ENCODE measurements at regions not wholly inside any gene's neighbourhood (a gene's known extent, or its start where the extent isn't known, plus 50 kb on each side); places are given as distances from the start of the nearest gene placed in this dataset.

DNA sequence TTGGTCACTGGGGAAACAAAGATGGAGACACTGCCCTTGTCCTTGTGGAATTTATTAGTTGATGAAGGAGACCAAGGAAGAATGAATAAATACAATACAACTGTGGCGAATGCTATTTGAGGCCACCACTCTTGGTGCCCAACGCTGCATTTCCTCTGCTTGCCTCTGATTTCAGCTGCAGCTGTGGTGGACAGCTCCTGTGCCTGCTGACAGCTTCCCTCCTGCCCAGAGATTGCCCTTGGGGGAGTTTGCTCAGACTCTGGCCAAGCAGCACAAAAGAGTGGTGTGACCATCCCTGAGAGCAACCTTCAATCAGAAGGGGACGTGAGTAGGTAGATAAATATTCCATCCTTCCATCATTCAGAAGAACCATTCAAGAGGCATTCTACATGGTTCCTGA is 64.6 kb upstream of the FHIT start:
- H3K27ac ChIP-seq (ENCODE audit: control insufficient read depth, insufficient read depth): no peak overlapping the region
- intact Hi-C loops (cut with micrococcal nuclease; ENCODE audit: unreplicated experiment): no loop called here
- no peak for FAIRE-seq
- H3K27me3 ChIP-seq (replicated peaks in 1 of 2; ENCODE audit: control insufficient read depth in 2 of 2, insufficient read depth in 2 of 2, low read length in 1 of 2): peaks cover 0 to 2% of the 10 kb centered on the region in 2 experiments; a peak in 3 of 4 replicates
- TF ChIP-seq NFXL1 (IDR thresholded peaks at IDR 0.05; ENCODE audit: borderline replicate concordance) (no peak), POLR2AphosphoS2 (IDR thresholded peaks at IDR 0.05; ENCODE audit: low read depth, low read length) (no peak), ZBED1 (IDR thresholded peaks at IDR 0.05; ENCODE audit: borderline replicate concordance) (no peak)
- TF ChIP-seq, protein P1, sequence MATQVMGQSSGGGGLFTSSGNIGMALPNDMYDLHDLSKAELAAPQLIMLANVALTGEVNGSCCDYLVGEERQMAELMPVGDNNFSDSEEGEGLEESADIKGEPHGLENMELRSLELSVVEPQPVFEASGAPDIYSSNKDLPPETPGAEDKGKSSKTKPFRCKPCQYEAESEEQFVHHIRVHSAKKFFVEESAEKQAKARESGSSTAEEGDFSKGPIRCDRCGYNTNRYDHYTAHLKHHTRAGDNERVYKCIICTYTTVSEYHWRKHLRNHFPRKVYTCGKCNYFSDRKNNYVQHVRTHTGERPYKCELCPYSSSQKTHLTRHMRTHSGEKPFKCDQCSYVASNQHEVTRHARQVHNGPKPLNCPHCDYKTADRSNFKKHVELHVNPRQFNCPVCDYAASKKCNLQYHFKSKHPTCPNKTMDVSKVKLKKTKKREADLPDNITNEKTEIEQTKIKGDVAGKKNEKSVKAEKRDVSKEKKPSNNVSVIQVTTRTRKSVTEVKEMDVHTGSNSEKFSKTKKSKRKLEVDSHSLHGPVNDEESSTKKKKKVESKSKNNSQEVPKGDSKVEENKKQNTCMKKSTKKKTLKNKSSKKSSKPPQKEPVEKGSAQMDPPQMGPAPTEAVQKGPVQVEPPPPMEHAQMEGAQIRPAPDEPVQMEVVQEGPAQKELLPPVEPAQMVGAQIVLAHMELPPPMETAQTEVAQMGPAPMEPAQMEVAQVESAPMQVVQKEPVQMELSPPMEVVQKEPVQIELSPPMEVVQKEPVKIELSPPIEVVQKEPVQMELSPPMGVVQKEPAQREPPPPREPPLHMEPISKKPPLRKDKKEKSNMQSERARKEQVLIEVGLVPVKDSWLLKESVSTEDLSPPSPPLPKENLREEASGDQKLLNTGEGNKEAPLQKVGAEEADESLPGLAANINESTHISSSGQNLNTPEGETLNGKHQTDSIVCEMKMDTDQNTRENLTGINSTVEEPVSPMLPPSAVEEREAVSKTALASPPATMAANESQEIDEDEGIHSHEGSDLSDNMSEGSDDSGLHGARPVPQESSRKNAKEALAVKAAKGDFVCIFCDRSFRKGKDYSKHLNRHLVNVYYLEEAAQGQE (IDR thresholded peaks at IDR 0.05; ENCODE audit: low read depth, low read length): peak; percentile 74
- TF ChIP-seq, protein P2, sequence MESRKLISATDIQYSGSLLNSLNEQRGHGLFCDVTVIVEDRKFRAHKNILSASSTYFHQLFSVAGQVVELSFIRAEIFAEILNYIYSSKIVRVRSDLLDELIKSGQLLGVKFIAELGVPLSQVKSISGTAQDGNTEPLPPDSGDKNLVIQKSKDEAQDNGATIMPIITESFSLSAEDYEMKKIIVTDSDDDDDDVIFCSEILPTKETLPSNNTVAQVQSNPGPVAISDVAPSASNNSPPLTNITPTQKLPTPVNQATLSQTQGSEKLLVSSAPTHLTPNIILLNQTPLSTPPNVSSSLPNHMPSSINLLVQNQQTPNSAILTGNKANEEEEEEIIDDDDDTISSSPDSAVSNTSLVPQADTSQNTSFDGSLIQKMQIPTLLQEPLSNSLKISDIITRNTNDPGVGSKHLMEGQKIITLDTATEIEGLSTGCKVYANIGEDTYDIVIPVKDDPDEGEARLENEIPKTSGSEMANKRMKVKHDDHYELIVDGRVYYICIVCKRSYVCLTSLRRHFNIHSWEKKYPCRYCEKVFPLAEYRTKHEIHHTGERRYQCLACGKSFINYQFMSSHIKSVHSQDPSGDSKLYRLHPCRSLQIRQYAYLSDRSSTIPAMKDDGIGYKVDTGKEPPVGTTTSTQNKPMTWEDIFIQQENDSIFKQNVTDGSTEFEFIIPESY (IDR thresholded peaks at IDR 0.05): no peak
- H3K9ac ChIP-seq (ENCODE audit: control insufficient read depth, insufficient read depth, low read length): no peak overlapping the region
- in situ Hi-C loops (cut with MboI): no loop called here
- H2AFZ ChIP-seq (ENCODE audit: control insufficient read depth, low read depth, low read length): no peak overlapping the region
- no peaks in the 10 kb centered on the region for H3K9me3 ChIP-seq (replicated peaks; ENCODE audit: control insufficient read depth, insufficient read depth, low read length)
- H3K4me1 ChIP-seq (ENCODE audit: control insufficient read depth, insufficient read depth, low read length): no peaks in the 10 kb centered on the region
- no peak overlapping the region for H3K4me3 ChIP-seq
- ChIA-PET SMC1A (ENCODE audit: uncharacterized antibody, unreplicated experiment) (no interaction called here), RAD21 (ENCODE audit: unreplicated experiment) (no interaction called here), CTCF (no interaction called here), POLR2A (no interaction called here)
- H3K4me2 ChIP-seq (ENCODE audit: control insufficient read depth, insufficient read depth): no peak overlapping the region
- no peaks in the 10 kb centered on the region for H3K79me2 ChIP-seq (ENCODE audit: control insufficient read depth, insufficient read depth, low read length)
- H4K20me1 ChIP-seq (ENCODE audit: control insufficient read depth, insufficient read depth): no peaks in the 10 kb centered on the region
- DNase-seq (ENCODE audit: low read depth, low spot score): no peak
- peak; percentile 46; the same call in 1 of the 3 replicates for ATAC-seq
- no TSS peak for BruUV-seq (replicated peaks)
- H3K36me3 ChIP-seq (ENCODE audit: control insufficient read depth in 2 of 2, insufficient read depth in 2 of 2, low read length in 1 of 2): no peaks in the 10 kb centered on the region
- 40% methylated on average over 3 of the region's 3 CpGs for WGBS (ENCODE audit: insufficient coverage, insufficient replicate concordance, low lambda C conversion rate, missing lambda C conversion rate)
